ENCODE measurements at regions not wholly inside any gene's neighbourhood (a gene's known extent, or its start where the extent isn't known, plus 50 kb on each side); places are given as distances from the start of the nearest gene placed in this dataset.

GRCh38 chr6:47117314-47117713 is 75.2 kb upstream of the ADGRF1 start:
- H3K27ac Mint-ChIP-seq (ENCODE audit: unreplicated experiment), result peak overlapping the region; percentile 47
- POLR2A ChIA-PET, result interaction anchor here (0.6 kb wide), 1 partner anchor 10 kb away, joined by 4 read pairs; no protein-coding TSS in a partner anchor

GRCh38 chr6:47116606-47117005 is 74.5 kb upstream of the ADGRF1 start:
- H3K4me1 ChIP-seq, result peaks cover 30% of the 10 kb centered on the region
- peaks cover 26% of the 10 kb centered on the region for H3K4me1 Mint-ChIP-seq (ENCODE audit: low read depth, unreplicated experiment)
- H3K27me3 ChIP-seq (replicated peaks; ENCODE audit: control insufficient read depth, insufficient read depth, low read length), result no peaks in the 10 kb centered on the region
- H3K27me3 Mint-ChIP-seq (ENCODE audit: insufficient read depth, unreplicated experiment), result no peaks in the 10 kb centered on the region
- H3K4me3 Mint-ChIP-seq (ENCODE audit: unreplicated experiment), result no peak overlapping the region
- CTCF ChIA-PET, result no interaction called here
- TF ChIP-seq CTCF (IDR thresholded peaks at IDR 0.05; ENCODE audit: insufficient read depth in 1 of 2, low read depth in 1 of 2, low read length in 1 of 2, severe bottlenecking in 1 of 2, unreplicated experiment in 1 of 2), result no peak
- intact Hi-C loops (cut with micrococcal nuclease; ENCODE audit: unreplicated experiment), result no loop called here
- H3K9me3 Mint-ChIP-seq (ENCODE audit: unreplicated experiment), result peaks cover 9% of the 10 kb centered on the region
- H3K36me3 ChIP-seq (ENCODE audit: control insufficient read depth, insufficient read depth, low read length), result no peaks in the 10 kb centered on the region
- no peak overlapping the region for H3K4me3 ChIP-seq (ENCODE audit: low read depth, low read length)
- POLR2A ChIA-PET, result interaction anchor here (0.6 kb wide), 1 partner anchor 9 kb away, joined by 4 read pairs; no protein-coding TSS in a partner anchor
- no peak for DNase-seq
- H3K27ac Mint-ChIP-seq (ENCODE audit: unreplicated experiment), result peak overlapping the region; percentile 47
- H3K36me3 Mint-ChIP-seq (ENCODE audit: insufficient read depth, unreplicated experiment), result no peaks in the 10 kb centered on the region
- BruUV-seq (replicated peaks), result no TSS peak
- H3K9me3 ChIP-seq, result no peaks in the 10 kb centered on the region

More at GRCh38 chr6:47117314-47117713, 75.2 kb upstream of the ADGRF1 start:
- H3K27me3 ChIP-seq (replicated peaks; ENCODE audit: control insufficient read depth, insufficient read depth, low read length), result no peaks in the 10 kb centered on the region
- H3K36me3 Mint-ChIP-seq (ENCODE audit: insufficient read depth, unreplicated experiment), result no peaks in the 10 kb centered on the region
- BruUV-seq (replicated peaks), result no TSS peak
- TF ChIP-seq CTCF (IDR thresholded peaks at IDR 0.05; ENCODE audit: insufficient read depth in 1 of 2, low read depth in 1 of 2, low read length in 1 of 2, severe bottlenecking in 1 of 2, unreplicated experiment in 1 of 2), result no peak
- peaks cover 24% of the 10 kb centered on the region for H3K4me1 ChIP-seq
- no peak overlapping the region for H3K4me3 ChIP-seq (ENCODE audit: low read depth, low read length)
- no peaks in the 10 kb centered on the region for H3K36me3 ChIP-seq (ENCODE audit: control insufficient read depth, insufficient read depth, low read length)
- no peaks in the 10 kb centered on the region for H3K27me3 Mint-ChIP-seq (ENCODE audit: insufficient read depth, unreplicated experiment)
- intact Hi-C loops (cut with micrococcal nuclease; ENCODE audit: unreplicated experiment), result no loop called here
- H3K9me3 ChIP-seq, result no peaks in the 10 kb centered on the region
- H3K9me3 Mint-ChIP-seq (ENCODE audit: unreplicated experiment), result peaks cover 9% of the 10 kb centered on the region
- peaks cover 19% of the 10 kb centered on the region for H3K4me1 Mint-ChIP-seq (ENCODE audit: low read depth, unreplicated experiment)
- no peak overlapping the region for H3K4me3 Mint-ChIP-seq (ENCODE audit: unreplicated experiment)
- no peak for DNase-seq
- CTCF ChIA-PET, result no interaction called here

- no TSS peak for BruUV-seq (replicated peaks)
- no peaks in the 10 kb centered on the region for H3K27me3 Mint-ChIP-seq (ENCODE audit: insufficient read depth, unreplicated experiment)
- DNase-seq, result no peak
- H3K4me1 Mint-ChIP-seq (ENCODE audit: low read depth, unreplicated experiment), result peaks cover 30% of the 10 kb centered on the region
- Histone ChIP-seq H3K9me3 (no peaks in the 10 kb centered on the region), H3K27me3 (replicated peaks; ENCODE audit: control insufficient read depth, insufficient read depth, low read length) (no peaks in the 10 kb centered on the region), H3K4me3 (ENCODE audit: low read depth, low read length) (no peak overlapping the region), H3K36me3 (ENCODE audit: control insufficient read depth, insufficient read depth, low read length) (no peaks in the 10 kb centered on the region), H3K4me1 (peaks cover 35% of the 10 kb centered on the region)
- H3K4me3 Mint-ChIP-seq (ENCODE audit: unreplicated experiment), result no peak overlapping the region
- ChIA-PET POLR2A (no interaction called here), CTCF (no interaction called here)
- TF ChIP-seq CTCF (IDR thresholded peaks at IDR 0.05; ENCODE audit: insufficient read depth in 1 of 2, low read depth in 1 of 2, low read length in 1 of 2, severe bottlenecking in 1 of 2, unreplicated experiment in 1 of 2), result no peak
- H3K27ac Mint-ChIP-seq (ENCODE audit: unreplicated experiment), result no peak overlapping the region
- H3K9me3 Mint-ChIP-seq (ENCODE audit: unreplicated experiment), result peaks cover 9% of the 10 kb centered on the region
- intact Hi-C loops (cut with micrococcal nuclease; ENCODE audit: unreplicated experiment), result no loop called here
- H3K36me3 Mint-ChIP-seq (ENCODE audit: insufficient read depth, unreplicated experiment), result no peaks in the 10 kb centered on the region
Measured at GRCh38 chr6:47116086-47116485, 74.0 kb upstream of the ADGRF1 start.

Data from Caco-2 (cell line).